ENCODE measurements at regions not wholly inside any gene's neighbourhood (a gene's known extent, or its start where the extent isn't known, plus 50 kb on each side); places are given as distances from the start of the nearest gene placed in this dataset.

GRCh38 chr11:69368119-69368880 lies 74.3 kb downstream of the MYEOV start:
- TF ChIP-seq ZNF777 (tag by site-specific recombination; IDR thresholded peaks at IDR 0.05; ENCODE audit: borderline replicate concordance) (no peak), ZNF121 (tag by site-specific recombination; IDR thresholded peaks at IDR 0.05) (no peak), CTCF (tag by site-specific recombination; IDR thresholded peaks at IDR 0.05) (no peak), ZNF624 (tag by site-specific recombination; IDR thresholded peaks at IDR 0.05) (no peak), ZNF654 (tag by site-specific recombination; IDR thresholded peaks at IDR 0.05; ENCODE audit: low read depth) (no peak), ZNF10 (tag by site-specific recombination; IDR thresholded peaks at IDR 0.05) (no peak), ZNF423 (tag by site-specific recombination; IDR thresholded peaks at IDR 0.05) (no peak), OVOL3 (tag by site-specific recombination; IDR thresholded peaks at IDR 0.05) (no peak), ZNF670 (tag by site-specific recombination; IDR thresholded peaks at IDR 0.05; ENCODE audit: low read depth) (no peak)

Measured in HEK293 (cell line).